Muscle of arm (tissue), 1 donor: ENCODE measurements at regions not wholly inside any gene's neighbourhood (a gene's known extent, or its start where the extent isn't known, plus 50 kb on each side); places are given as distances from the start of the nearest gene placed in this dataset.
"Not testable (repeated sequence)": the region's sequence is repeated elsewhere in the genome, so short reads cannot be mapped to it uniquely, and the experiment has no call there.

Experiments used
- DNase-seq: peaks from one replicate; pipeline ENCODE4 v3.0.0-alpha.2; 2013

DNA sequence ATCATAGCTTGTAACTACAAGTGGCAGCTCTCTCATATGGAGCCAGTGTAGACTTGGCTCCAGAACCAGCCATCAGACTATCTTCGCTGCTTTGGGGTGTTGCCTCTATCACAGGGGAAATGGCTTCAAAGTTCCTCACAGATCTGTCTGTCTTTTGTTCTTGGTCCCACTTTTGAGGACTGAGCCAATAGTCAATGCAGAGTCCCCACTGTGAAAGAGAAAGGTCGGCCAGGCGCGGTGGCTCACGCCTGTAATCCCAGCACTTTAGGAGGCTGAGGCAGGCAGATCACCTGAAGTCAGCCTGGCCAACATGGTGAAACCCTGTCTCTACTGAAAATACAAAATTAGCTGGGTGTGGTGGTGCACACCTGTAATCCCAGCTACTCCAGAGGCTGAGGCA lies 86.9 kb upstream of the FZD7 start:
- not testable (repeated sequence) for DNase-seq

DNA sequence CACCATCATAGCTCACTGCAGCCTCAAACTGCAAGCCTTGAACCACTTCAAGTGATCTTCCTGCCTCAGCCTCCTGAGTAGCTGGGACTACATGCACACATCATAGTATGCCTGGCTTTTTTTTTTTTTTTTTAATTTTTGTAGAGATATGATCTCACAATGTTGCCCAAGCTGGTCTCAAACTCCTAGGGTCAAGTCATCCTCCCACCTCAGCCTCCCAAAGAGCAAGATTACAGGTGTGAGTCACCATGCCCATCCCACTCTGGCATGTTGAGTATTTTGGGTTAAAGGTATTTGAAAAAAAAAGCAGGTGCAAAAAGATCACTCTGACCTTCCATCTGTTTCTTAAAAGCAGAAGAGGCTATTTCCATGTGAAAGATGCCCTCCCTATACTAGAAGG lies 86.4 kb upstream of the FZD7 start:
- DNase-seq = no peak

DNA sequence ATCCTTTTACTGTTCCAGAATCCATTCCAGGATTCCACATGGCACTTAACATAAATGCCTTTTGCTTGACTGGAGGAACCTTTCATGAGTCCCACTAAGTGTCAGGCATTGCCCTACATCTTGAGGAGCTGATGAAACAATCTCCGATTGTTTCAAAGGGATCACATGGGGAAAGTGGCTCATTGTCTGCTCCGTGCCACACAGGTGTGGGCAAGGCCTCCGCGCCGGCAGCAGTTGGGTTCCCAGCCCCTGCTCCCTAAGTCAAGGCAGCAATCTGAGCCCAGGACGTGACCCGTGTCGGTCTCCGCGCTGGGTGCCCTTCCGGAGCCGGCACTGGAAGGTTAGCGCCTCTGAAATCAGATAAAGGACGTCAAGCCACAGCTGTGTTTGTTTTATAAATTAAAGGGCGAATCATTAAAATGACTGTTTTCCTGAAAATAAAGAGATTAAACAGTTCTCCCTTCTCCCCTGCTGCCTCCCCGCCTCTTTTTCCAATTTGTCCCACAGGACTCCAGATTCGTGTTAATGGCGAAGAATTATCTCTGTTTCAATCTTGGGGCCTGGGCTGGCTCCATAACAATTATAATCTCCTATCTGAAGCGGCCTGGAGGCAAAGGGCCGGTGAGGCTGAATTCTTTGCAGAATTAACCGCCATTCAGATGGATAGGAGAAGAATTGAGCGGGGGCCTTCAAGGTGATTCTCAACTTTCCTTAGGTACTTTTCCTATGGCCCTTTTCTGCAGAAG lies 84.3 kb upstream of the FZD7 start:
- no peak for DNase-seq

DNA sequence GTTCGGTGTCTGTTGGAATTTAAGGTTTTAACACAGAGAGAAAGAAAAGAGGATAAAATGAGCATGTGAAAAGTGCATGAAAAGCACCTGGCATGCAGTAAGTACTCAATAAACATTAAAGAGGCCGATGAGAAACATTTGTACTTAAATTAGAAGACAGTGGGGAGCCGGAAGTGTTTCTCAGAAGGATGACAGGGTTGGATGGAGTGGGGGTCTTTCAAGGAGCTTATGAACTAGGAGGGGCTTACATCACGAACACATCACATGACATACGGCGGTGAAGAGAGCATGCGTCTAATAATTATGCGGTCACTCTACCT lies 83.8 kb upstream of the FZD7 start:
- no peak for DNase-seq

DNA sequence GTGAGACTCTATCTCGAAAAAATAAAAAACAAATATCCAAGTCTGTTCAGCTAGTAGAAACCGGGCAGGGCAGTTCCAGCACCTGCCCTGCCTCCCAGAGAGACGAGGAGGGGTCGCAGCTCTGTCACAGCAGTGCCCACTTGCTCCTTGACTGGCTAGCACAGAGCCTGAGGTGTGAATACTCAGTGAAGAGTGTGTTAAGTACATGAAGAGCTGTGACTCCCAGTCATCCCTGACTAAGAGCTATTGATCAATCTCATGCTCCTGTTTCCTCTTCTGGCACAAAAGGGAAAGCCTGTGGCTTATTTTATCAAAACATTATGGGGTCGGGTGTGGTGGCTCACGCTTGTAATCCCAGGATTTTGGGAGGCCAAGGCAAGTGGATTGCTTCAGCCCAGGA lies 83.0 kb upstream of the FZD7 start:
- DNase-seq = no peak

DNA sequence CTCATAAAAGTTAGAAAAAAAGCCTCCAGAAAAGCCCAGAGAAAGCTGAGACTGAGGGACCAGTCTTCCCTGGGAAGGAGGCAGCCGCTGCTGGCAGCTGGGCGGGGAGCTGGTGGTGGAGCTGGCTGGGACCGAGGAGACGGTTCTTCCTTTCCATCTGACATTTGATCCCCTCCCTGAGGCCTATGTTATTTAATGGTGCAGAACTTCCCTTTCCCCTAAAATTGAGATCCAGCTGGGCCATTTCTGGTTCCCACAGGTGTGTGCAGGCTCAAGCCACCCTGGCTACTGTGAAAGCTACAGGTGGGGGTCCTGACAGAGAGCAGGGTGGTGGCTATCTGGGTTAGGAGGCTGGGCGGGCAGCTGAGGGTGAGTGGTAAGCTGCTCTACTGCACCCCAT lies 81.5 kb upstream of the FZD7 start:
- no peak for DNase-seq

DNA sequence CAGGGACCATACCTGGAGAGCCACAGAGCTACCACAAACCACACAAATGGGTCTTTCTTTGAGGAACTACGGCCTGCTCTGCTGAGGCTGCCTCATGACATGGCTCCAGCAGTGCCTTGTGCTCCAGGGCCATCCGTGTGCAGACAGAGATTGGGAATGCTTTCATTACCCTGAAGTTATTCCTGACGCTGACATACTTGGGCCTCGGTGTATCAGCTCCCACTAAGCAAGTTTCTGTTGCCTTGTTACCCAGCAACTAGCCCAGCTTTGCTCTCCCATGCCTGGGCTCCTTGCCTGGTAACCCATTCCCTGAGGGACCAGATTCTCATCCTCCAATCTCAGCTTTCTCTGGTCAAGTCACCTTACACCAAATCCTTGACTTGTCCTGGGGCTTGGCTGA lies 80.3 kb upstream of the FZD7 start:
- DNase-seq = no peak

DNA sequence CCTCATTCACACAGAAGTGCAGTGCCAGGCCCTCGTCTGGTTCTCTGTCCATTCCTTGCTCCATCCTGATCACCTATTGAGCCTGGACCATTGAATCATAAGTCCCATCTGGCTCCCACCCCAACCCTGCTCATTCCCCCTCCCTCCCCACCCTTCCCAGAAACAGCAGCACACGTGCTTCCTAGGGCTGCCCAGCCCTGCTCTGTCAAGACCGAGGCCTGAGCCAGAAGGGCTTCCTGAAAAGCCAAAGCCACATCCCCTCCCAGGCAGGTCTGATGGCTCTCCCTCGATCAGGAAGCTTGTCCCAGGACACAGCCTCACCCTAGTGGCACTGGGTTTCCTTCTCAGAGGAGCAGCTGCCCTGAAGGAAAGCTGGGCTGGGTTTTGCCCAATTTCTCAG lies 79.8 kb upstream of the FZD7 start:
- DNase-seq = no peak

DNA sequence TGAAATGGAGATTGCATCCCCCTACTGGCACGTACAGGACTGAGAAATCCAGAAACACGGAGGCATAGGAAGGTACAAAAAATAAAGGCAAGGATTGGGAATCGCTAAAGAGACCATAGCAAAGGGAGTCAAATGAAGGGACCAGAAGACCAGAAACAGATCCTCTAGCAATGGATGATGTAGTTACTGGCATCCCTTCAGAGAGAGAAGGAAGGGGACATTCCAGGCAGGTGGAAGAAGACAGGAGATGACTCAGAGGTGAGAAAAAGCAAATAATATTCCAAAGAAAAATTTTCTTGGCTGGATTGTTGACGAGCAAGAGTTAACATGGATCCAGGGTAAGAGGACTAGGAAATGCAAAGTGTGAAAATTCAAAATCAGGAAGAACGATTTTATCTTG lies 78.4 kb upstream of the FZD7 start:
- DNase-seq = no peak

DNA sequence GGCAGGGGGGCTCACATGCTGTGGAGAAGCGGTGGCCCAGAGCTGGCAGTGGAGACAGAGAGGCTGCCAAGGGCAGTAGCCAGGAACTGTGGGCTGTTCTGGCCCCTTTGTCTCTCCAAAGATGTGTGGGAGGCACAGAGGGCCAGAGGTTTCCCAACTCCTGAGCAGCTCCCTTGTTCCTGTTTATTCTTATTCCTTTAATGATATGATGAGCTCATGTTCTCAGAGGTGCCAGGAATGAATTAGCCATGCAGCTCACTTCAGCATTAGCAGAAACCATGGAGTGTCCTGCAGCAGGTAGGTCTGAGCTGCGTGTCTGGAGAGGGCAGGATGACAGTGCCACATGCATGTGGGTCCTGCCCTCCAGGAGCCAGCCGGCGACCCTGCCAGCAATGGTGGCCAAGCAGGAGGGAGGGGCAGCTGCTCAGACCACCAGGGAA lies 77.9 kb upstream of the FZD7 start:
- no peak for DNase-seq

DNA sequence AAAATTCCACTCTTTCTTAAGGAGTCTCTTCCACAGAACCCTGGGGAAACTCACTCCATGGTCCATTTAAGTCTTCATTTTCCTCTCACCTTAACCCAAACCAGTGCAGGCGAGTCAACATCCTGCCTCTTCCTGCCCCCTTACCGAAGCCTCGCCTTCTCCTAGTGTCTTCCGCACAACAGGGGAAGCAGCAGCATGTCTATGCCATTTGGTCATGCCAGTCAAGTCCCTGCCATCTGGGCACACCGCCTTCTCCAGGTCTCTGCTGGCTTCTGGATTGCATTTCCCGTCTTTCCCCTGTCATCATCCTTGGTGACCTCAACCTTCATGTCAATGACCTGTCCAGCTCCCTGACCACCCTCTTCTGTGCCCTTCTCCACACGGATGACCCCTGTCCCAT lies 77.3 kb upstream of the FZD7 start:
- DNase-seq = no peak

DNA sequence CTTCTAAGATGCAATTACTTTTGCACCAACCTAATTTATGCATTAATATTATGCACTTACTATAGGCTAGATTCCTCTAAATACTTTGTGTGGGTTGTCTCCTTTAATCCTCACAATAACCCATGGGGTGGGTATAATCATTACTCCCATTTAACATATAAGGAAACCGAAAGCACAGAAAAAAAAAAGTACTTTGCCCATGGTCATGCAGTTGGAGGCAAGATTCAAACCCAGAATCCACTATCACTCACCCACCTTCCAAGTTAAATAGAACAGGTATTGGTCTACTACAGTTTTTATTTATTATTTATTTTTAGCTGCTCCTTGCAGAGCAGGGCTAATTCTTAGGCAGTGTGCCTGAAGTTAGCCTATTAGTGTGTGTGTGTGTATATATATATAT lies 76.6 kb upstream of the FZD7 start:
- no peak for DNase-seq

DNA sequence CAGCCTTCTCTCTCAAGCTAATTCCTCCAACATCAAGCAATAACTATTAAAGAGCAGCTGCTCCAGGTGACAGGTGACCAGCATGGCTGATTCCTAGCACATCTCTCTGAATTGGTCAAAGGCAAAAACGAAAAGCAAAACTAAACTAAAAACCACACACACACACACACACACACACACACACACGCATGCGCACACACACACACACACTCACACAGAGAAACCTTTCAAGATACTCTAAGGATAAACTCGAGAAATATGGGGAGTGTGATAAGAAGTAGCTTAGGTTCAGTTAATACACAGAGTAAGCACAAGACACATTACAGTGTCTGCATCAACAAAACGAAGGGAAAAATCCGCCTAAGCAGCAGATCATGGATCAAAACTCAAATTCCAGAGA lies 74.5 kb upstream of the FZD7 start:
- no peak for DNase-seq

DNA sequence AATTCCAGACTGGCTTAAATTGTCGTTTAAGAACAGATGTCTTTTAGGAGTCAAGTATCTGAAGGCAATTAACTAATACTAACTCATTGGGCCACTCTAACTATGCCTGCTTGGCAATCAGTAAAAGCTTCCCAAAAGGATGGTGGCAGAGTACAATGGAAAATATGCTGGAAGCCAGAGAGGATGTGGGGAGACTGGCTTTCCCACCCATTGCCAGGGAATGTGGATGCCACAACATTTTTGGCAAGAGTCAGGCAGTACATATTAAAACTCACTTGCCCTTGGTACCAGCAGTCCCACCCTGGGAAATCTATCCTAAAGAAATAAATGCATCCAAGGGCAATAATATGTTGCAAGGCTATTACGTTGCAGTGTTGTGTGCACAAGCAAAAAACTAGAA lies 74.0 kb upstream of the FZD7 start:
- DNase-seq = no peak

DNA sequence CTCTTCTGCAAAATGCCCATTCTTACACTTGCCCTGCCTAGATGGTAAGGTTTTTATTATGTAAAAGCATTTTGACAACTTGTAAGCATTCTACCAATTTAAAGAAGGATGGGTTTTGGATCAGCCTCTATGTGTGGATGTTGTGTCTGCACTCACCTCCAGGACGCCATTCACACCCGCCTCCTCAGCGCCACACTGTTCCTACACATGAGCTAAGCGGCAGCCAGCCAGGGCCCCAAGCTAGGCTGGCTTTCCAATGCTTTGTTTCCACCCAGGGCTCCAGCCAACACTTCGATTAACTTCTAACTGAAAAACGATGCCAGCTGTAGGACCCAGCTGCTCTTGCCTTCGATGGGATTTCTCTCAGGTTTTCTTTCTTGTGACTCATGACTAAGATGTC lies 73.3 kb upstream of the FZD7 start:
- DNase-seq = no peak

DNA sequence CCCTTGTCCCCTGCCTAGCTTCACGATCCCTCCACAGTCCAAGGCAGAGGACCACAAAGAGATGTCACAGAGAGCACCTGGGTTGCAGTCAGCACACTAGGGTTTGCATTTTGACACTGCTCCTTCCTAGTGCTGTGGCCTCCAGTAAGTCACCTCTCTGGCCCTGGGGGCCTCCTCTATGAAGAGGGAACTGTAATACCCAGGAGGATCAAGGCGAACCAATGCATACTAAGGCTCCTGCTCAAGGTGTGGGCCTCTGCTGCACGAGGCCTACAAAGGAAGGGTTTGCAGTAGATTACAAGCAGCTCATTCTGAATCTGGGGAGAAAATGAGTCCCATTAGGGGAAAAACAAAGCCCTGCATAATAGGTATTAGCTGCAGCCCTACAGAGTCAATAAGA lies 72.3 kb upstream of the FZD7 start:
- no peak for DNase-seq

DNA sequence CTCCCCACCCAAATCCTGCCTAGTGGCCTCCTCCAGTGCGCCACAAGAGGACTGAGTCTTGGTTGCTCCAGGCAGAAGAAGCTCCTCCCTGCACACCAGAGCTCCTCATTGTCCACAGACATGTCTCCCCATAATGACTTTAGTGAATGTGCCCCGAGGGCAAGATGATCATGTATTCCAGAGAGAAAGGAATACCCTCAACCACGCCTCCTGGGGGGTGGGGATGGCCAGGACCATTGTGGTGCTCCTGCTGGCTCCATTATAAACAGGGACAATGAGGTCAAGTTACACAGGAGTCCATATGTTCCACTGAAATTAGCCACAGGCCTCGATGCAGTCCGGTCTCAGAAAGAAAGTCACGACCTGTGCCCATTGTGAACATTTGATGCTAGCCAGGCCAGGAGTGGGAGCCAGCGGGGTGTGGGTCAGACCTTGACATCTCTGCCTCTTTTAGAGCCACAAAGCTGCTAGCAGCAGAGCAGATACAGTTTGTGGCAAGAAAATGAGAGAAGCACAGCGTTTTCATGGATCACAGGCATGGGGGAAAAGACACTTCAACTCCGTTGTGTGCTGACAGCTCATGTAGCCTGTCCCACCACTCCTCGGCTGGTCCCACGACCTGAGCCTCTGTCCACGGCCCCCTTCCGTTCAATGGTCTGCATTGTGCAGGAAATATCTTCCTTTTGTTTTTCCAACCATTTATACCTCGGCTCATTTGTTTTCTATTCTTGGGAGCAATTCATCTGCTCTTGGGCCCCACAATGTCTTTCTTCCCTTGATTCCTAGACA lies 70.7 kb upstream of the FZD7 start:
- no peak for DNase-seq

DNA sequence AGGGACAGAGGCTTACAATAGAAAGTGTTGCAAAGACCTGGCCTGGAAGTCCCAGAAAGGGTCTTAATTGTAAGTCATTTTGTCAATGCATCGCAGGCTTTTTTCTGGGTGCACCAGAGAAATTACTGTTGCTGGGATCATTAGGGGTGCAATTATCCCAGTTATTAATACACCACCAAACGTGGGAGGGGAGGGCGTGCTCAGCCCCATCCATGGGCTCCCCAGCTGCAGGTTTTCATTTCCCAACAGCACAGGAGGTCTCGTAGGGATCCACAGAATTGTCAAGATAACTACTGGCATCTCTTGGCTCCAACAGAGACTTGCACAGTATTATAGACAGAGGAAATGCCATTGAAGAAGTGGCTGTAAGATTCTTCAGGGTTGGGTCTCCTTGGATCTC lies 69.6 kb upstream of the FZD7 start:
- DNase-seq = no peak

DNA sequence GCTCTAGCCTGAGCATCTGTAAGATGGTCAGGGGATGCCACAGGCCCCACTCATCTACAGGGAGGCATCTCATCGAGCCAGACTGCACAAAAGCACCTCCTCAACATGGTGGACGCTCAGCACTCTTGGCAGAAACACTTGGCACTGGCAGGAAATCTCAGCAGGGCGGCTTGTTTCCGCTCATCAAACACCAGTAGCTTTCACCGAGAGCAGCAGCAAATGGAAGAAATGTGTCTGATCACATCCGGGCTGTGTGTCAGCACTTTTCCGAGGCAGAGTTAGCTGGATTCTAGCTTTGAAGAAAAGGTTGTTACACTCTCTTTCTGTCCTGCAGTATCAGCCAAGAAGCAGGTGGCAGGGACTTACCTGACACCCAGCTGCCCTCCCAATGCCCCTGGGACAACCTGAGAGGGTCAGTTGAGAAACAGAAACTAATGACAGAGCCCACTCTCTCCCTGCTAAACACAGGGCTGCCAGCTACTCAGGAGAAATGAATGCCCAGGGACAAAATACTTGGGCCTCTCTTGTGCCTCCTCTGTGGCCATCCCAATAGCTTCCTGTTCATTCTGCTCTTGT lies 68.9 kb upstream of the FZD7 start:
- DNase-seq = no peak

DNA sequence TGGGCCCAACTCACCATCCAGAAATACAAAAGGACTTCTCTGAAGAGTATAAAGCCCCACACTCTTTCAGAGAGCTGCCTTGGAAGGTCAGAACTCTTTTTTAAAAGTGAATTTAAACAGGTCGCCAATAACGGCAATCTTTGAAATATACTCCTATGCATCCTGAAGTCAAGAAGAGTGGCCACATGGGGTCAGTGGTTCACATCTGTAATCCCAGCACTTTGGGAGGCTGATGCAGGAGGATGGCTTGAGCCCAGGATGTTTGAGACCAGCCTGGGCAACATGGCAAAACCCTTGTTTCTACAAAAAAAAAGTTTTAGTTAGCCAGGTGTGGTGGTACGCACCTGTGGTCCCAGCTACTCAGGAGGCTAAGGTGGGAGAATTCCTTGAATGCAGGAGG lies 68.1 kb upstream of the FZD7 start:
- DNase-seq = no peak

DNA sequence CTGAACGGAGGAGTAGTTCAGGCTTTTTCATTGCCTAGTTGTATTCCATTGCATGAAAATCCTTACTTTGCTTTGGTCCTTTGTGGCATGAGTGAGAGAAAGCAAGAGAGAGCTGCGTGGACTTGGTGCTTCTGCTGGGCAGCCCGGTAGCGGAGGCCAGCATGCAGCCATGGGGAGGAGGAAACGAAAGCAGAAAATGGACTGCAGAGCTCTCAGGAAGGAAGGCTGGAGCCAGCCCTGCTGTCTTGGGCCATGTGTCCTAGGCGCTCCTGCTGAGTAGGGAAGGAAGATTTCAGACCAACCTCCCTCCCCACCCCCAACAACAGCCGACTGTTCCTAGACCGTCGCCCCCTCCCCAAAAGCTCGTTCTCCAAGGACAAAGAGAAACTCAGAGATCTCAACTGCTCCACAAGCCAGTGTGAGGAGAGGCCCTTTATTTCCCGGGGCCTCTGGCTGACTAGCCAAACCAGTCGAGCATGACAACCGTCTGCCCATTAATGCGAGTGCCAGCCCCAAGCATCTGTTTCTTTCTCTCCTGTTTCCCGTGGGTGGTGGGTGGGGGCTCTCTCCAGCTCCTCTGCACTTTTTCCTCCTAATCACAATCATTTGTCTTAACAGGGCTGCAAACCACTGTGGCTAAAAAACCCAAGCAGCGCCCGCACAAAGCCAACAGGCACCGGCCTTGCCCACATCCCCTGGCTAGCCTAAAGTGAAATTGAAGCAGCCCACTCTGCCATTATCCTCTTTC lies 66.8 kb upstream of the FZD7 start:
- DNase-seq = no peak

DNA sequence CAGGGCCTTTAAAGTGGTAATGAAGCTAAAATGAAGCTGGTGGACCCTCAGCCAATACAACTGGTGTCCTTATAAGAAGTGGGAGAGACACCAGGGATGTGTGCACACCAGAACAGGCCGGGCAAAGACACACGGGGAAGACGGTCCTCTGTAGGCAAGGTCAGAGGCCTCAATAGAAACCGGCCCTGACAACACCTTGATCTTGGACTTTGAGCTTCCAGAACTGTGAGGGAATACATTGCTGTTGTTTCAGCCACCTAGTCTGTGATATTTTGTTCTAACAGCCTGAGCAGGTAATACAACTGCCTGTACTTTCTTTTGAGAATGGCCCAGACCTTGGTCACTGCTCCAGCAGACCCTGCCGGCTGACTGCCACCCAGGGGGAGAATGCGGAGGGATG lies 65.6 kb upstream of the FZD7 start:
- no peak for DNase-seq

DNA sequence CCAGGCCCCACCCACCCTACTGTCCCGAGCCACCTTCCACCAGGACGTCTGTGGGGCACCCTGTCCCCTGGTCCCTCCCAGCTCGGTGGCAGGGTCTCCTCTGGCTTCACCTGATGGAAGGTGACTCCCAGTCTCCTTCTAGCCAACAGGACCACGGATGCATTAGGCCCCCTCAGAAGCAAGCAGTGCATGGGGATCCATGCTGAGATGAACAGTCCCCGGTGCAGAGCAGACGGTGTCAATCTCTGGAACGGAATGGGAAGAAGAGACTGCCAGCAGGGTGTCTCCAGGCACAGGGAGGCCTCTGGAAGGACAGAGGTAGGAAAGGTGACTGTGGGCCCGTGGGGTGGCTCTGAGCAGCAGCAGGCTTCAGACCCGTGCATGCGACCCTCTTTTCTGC lies 65.2 kb upstream of the FZD7 start:
- no peak for DNase-seq
